H1 (cell line): ENCODE measurements at regions not wholly inside any gene's neighbourhood (a gene's known extent, or its start where the extent isn't known, plus 50 kb on each side); places are given as distances from the start of the nearest gene placed in this dataset.

ENCODE experiments used
- BRCA1 ChIP-seq: IDR thresholded peaks from 2 replicates; pipeline ENCODE4 v1.6.1; 2012; ENCODE audit warnings: low read depth, low read length, improper control_type of control experiment
- CBX5 ChIP-seq: fragments of 300-800, 300-1000 bp; sonication (generic); IDR thresholded peaks from 2 replicates; pipeline ENCODE4 v1.7.1; 2016; ENCODE audit warnings: antibody characterized with exemption, low read length, low read depth
- EGR1 ChIP-seq: IDR thresholded peaks from 2 replicates; pipeline ENCODE4 v1.6.1; 2011; ENCODE audit warnings: low read depth, low read length, borderline replicate concordance
- EZH2 ChIP-seq: fragments of 200-600 bp; sonication (generic); IDR thresholded peaks from 2 replicates; pipeline ENCODE4 v1.7.1; 2012; ENCODE audit warnings: low read depth, mild to moderate bottlenecking, moderate library complexity, low read length, inconsistent platforms; ENCODE audit not compliant: severe bottlenecking
- POLR2A ChIP-seq, 2 experiments: IDR thresholded peaks; 1 replicate in 1 of 2; 2 replicates in 1 of 2; pipeline ENCODE4 v1.6.1; 2011; ENCODE audit warnings: low read depth in 2 of 2, low read length in 2 of 2, mild to moderate bottlenecking in 2 of 2; ENCODE audit errors: control extremely low read depth in 1 of 2
- TEAD4 ChIP-seq: IDR thresholded peaks from 2 replicates; pipeline ENCODE4 v1.6.1; 2012; ENCODE audit warnings: low read depth, low read length, inconsistent platforms, mixed read lengths
- ZNF274 ChIP-seq: IDR thresholded peaks from 2 replicates; pipeline ENCODE4 v1.7.0; 2012; ENCODE audit warnings: low read length, borderline replicate concordance; ENCODE audit errors: extremely low read depth
- TF ChIP-seq, protein P1 (sequence below), 3 experiments: IDR thresholded peaks; 1 replicate in 2 of 3; 2 replicates in 1 of 3; pipeline versions ENCODE4 v1.5.1 to v1.6.1; 2011; ENCODE audit warnings: low read length in 3 of 3, mild to moderate bottlenecking in 3 of 3, inconsistent platforms in 2 of 3, low read depth in 1 of 3, moderate library complexity in 1 of 3; ENCODE audit not compliant: insufficient read depth in 1 of 3; ENCODE audit errors: control extremely low read depth in 1 of 3
- TF ChIP-seq, protein P2 (sequence below): IDR thresholded peaks from 2 replicates; pipeline ENCODE4 v1.6.1; 2012; ENCODE audit warnings: inconsistent platforms

DNA sequence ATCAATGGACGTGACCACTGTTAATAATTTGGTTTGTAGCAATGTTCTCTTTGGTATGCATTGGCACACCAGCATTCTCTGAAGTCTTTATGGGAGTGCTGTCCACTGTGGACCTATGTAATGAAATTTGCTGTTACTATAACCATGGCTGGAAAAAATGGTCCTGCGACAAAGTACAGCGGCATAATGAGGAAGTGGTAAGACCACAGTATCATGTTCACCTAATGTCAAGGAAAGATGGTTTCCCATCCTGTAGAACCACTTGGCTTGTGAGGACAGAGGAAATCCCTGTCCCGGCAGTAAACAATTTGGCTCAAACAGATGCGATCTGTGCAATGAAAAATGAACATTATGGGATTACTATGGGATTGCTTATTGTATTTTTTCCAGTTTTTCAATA, 173.9 kb upstream of the IVNS1ABP start:
- TF ChIP-seq, protein P1, sequence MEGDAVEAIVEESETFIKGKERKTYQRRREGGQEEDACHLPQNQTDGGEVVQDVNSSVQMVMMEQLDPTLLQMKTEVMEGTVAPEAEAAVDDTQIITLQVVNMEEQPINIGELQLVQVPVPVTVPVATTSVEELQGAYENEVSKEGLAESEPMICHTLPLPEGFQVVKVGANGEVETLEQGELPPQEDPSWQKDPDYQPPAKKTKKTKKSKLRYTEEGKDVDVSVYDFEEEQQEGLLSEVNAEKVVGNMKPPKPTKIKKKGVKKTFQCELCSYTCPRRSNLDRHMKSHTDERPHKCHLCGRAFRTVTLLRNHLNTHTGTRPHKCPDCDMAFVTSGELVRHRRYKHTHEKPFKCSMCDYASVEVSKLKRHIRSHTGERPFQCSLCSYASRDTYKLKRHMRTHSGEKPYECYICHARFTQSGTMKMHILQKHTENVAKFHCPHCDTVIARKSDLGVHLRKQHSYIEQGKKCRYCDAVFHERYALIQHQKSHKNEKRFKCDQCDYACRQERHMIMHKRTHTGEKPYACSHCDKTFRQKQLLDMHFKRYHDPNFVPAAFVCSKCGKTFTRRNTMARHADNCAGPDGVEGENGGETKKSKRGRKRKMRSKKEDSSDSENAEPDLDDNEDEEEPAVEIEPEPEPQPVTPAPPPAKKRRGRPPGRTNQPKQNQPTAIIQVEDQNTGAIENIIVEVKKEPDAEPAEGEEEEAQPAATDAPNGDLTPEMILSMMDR (IDR thresholded peaks at IDR 0.05; ENCODE audit: control extremely low read depth in 1 of 3, insufficient read depth in 1 of 3, low read depth in 1 of 3, low read length in 3 of 3), result no peak
- no peak for TF ChIP-seq ZNF274
- no peak for TF ChIP-seq EZH2
- no peak for TF ChIP-seq EGR1
- no peak for TF ChIP-seq POLR2A (IDR thresholded peaks at IDR 0.05; ENCODE audit: control extremely low read depth in 1 of 2, low read depth in 2 of 2, low read length in 2 of 2)
- TF ChIP-seq TEAD4, result no peak
- TF ChIP-seq BRCA1, result no peak
- TF ChIP-seq, protein P2, sequence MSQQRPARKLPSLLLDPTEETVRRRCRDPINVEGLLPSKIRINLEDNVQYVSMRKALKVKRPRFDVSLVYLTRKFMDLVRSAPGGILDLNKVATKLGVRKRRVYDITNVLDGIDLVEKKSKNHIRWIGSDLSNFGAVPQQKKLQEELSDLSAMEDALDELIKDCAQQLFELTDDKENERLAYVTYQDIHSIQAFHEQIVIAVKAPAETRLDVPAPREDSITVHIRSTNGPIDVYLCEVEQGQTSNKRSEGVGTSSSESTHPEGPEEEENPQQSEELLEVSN, result no peak
- TF ChIP-seq CBX5, result no peak
